Tibial artery (tissue), 4 donors: ENCODE measurements at regions not wholly inside any gene's neighbourhood (a gene's known extent, or its start where the extent isn't known, plus 50 kb on each side); places are given as distances from the start of the nearest gene placed in this dataset.

Source experiments
- DNase-seq, 2 donors: peaks; one replicate each; pipeline ENCODE4 v3.0.0-alpha.2; 2019
- H3K27ac ChIP-seq, 2 donors: fragments of 200-600 bp; sonication (generic) in 1 of 2; 1 replicate in 1 of 2; 2 replicates in 1 of 2; pipeline ENCODE4 v1.5.1; 2018 to 2019; ENCODE audit warnings: mild to moderate bottlenecking in 1 of 2
- H3K27me3 ChIP-seq, 2 donors: fragments of 200-600 bp; sonication (generic) in 1 of 2; one replicate each; pipeline versions ENCODE4 v1.5.1 to v1.6.0; 2016 to 2019
- H3K36me3 ChIP-seq, 3 donors: fragments of 200-600 bp; sonication (generic) in 2 of 3; one replicate each; pipeline ENCODE4 v1.5.1; 2016 to 2019; ENCODE audit warnings: mild to moderate bottlenecking in 2 of 3
- H3K4me1 ChIP-seq, 4 donors: fragments of 200-600 bp; sonication (generic) in 2 of 4; 1 replicate in 3 of 4; 2 replicates in 1 of 4; pipeline ENCODE4 v1.5.1; 2016 to 2019
- H3K4me3 ChIP-seq, 2 donors: fragments of 200-600 bp; sonication (generic) in 1 of 2; 1 replicate in 1 of 2; 2 replicates in 1 of 2; pipeline ENCODE4 v1.5.1; 2018 to 2019; ENCODE audit warnings: mild to moderate bottlenecking in 2 of 2
- H3K9me3 ChIP-seq, 3 donors: fragments of 200-600 bp; sonication (generic) in 1 of 3; one replicate each; pipeline ENCODE4 v1.5.1; 2016 to 2019
- CTCF ChIP-seq, 2 experiments: fragments of 200-600 bp in 1 of 2; fragments of 450-650 bp in 1 of 2; IDR thresholded peaks; one replicate each; pipeline ENCODE4 v1.5.1; 2017 to 2019; ENCODE audit warnings: antibody characterized with exemption in 2 of 2, mild to moderate bottlenecking in 1 of 2, moderate library complexity in 1 of 2
- intact Hi-C: fragments of 100-400 bp; cut with DNase I; formaldehyde crosslinking; loops from one replicate; pipeline ENCODE4 v1.15.0; 2023; ENCODE audit warnings: low total_unique reads

GRCh38 chr7:123352973-123353372 lies 153.2 kb upstream of the SLC13A1 start:
- TF ChIP-seq CTCF (IDR thresholded peaks at IDR 0.05) = no peak
- intact Hi-C loops = no loop called here
- Histone ChIP-seq H3K4me1 (no peaks in the 10 kb centered on the region), H3K27ac (no peak overlapping the region), H3K27me3 (no peaks in the 10 kb centered on the region), H3K4me3 (no peak overlapping the region), H3K9me3 (no peaks in the 10 kb centered on the region), H3K36me3 (no peaks in the 10 kb centered on the region)
- no peak for DNase-seq

- no peak for DNase-seq
- Histone ChIP-seq H3K27ac (no peak overlapping the region), H3K4me1 (no peaks in the 10 kb centered on the region), H3K36me3 (no peaks in the 10 kb centered on the region), H3K27me3 (no peaks in the 10 kb centered on the region), H3K4me3 (no peak overlapping the region), H3K9me3 (no peaks in the 10 kb centered on the region)
- no peak for TF ChIP-seq CTCF (IDR thresholded peaks at IDR 0.05)
- intact Hi-C loops = no loop called here
Measured at GRCh38 chr7:123351516-123352505, 152.0 kb upstream of the SLC13A1 start.

GRCh38 chr7:123351027-123351426 lies 151.3 kb upstream of the SLC13A1 start:
- H3K4me1 ChIP-seq = no peaks in the 10 kb centered on the region
- DNase-seq = no peak
- no peaks in the 10 kb centered on the region for H3K27me3 ChIP-seq
- H3K27ac ChIP-seq = no peak overlapping the region
- intact Hi-C loops = no loop called here
- H3K4me3 ChIP-seq = no peak overlapping the region
- TF ChIP-seq CTCF (IDR thresholded peaks at IDR 0.05) = no peak
- no peaks in the 10 kb centered on the region for H3K36me3 ChIP-seq
- no peaks in the 10 kb centered on the region for H3K9me3 ChIP-seq

GRCh38 chr7:123348690-123349089 lies 148.9 kb upstream of the SLC13A1 start:
- no peak for DNase-seq
- Histone ChIP-seq H3K27ac (no peak overlapping the region), H3K36me3 (no peaks in the 10 kb centered on the region), H3K9me3 (no peaks in the 10 kb centered on the region), H3K27me3 (no peaks in the 10 kb centered on the region), H3K4me3 (no peak overlapping the region), H3K4me1 (no peaks in the 10 kb centered on the region)
- intact Hi-C loops = no loop called here
- TF ChIP-seq CTCF (IDR thresholded peaks at IDR 0.05) = no peak

GRCh38 chr7:123346766-123347165 lies 147.0 kb upstream of the SLC13A1 start:
- Histone ChIP-seq H3K9me3 (no peaks in the 10 kb centered on the region), H3K4me1 (no peaks in the 10 kb centered on the region), H3K27ac (no peak overlapping the region), H3K36me3 (no peaks in the 10 kb centered on the region), H3K27me3 (no peaks in the 10 kb centered on the region), H3K4me3 (no peak overlapping the region)
- no peak for TF ChIP-seq CTCF (IDR thresholded peaks at IDR 0.05)
- intact Hi-C loops = no loop called here
- no peak for DNase-seq
